HuH-7.5 (cell line): ENCODE measurements at regions not wholly inside any gene's neighbourhood (a gene's known extent, or its start where the extent isn't known, plus 50 kb on each side); places are given as distances from the start of the nearest gene placed in this dataset.
"Not testable (repeated sequence)": the region's sequence is repeated elsewhere in the genome, so short reads cannot be mapped to it uniquely, and the experiment has no call there.

Source experiments
- DNase-seq: peaks from one replicate; pipeline ENCODE4 v3.0.0; 2011; ENCODE audit warnings: low spot score

DNA sequence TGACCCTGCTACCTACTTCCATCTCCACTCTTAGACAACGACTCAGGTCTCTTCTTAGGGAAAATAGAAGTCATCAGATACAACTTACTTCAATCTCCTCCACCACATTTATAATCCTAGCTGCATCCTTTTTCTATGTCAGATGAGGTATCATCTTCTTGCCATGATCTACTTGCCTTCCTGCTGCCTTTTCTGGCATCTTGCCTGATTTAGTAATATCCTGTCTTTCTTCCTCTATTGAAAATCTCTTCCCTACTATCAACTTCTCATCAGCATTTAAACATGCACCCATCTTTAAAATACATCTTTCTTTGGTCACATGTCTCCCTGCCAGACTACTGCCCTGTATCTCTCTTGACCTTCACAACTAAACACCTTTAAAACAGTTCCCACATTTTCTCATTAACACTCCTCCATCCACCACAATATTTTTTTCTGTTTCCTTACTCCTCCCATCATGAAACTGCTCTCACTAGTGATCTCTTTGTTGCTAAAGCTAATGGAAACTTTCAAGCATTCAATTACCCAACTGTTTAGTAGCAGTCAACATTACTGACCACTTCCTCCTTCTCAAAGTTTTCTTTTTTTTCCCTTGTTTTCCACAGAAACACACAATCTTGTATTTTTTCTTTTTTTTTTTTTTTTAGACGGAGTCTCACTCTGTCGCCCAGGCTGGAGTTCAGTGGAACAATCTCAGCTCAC, 100.8 kb upstream of the CXorf66 start:
- no peak for DNase-seq

DNA sequence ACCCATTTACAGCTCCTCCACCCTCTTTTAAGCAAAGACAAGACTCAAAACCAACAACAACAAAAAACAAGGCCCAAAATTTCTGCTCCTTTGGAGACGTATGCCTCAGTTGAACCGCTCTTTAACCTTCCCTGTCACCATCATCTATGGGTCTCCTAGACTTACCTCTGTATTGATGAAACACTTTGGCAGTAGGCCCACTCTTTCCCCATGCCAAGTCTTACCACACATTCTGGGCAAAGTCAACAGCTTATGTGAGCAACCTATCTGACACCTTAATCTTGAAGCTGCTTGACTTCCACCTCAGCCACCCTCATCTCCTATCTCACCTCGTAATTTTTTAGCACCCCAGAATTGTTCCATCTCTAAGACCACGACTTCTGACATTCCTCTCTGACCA, 99.7 kb upstream of the CXorf66 start:
- no peak for DNase-seq

DNA sequence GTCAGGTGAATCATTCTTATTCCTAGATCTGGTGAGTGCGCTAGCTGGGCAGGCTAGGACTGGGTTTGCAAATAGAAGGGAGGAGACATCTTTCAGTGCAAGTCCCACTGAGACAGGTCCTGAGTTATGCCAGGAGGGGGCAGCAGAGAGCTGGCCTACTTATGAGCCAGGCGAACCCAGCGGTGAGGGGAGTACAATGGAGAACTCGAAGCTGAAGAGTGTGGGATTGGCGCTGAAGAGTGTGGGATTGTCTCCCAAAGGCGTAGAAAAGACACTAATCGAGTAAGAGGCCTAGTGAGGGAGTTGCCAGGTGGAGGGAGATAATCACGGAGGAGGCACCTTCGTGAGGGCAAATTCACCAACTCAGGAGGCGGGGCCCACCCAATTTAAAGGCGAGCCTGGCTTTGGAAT, 91.7 kb upstream of the CXorf66 start:
- DNase-seq = peak; percentile 11

DNA sequence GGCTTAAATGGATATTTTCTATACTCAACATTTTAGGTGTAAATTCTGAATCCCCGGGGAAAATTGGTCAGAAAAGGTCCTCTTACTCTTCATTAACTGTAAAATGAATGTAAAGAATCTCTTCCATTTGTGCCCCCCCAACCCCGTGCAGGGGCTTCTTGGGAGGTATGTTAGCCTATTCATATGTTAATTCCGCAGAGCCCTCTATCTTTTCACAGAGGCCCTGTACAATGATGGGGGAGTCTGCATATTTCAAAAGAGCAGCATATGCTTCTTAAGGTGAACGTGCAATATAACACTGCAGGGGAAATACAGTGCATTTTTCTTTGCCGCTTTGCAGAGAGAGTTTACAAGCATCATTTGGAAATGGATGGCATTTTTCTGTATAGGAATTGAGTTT, 88.5 kb upstream of the CXorf66 start:
- DNase-seq = no peak

DNA sequence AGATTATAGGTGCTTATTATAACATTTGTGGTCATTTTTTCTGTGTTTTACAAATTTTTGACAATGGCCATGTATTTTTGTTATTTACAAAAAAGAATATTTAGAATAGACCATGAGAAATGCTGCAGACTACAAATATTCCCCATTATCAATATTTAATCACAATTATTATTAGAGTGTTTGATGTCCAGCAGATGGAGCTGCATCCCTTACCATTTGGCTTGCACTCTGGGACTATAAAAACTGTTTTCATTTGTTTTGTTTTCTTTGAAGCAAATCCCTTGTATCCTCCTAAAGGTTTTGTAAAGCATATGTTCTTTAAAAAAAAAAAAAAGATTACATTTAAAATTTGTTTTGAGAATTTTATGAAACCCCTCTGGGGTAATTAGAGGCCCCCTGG, 85.6 kb upstream of the CXorf66 start:
- DNase-seq = no peak

DNA sequence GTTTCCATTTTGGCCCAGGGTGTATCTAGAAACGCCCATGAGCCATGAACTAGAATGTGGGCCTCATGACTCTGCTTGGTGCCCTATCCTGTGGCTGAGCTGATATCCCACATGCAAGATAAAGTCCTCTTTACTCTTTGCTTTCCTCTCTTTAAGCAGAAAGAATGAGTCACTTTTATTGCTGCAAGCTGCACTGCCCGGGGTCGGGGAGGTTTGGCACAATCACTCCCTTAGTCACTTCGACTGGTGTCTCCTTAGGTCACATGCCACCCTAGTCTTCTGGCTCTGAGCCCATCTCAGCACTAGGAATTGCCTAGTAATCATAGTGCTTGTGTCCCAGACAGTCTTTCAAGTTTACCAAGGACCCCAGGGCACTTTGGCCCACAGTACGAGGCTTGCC, 75.1 kb upstream of the CXorf66 start:
- DNase-seq = no peak

DNA sequence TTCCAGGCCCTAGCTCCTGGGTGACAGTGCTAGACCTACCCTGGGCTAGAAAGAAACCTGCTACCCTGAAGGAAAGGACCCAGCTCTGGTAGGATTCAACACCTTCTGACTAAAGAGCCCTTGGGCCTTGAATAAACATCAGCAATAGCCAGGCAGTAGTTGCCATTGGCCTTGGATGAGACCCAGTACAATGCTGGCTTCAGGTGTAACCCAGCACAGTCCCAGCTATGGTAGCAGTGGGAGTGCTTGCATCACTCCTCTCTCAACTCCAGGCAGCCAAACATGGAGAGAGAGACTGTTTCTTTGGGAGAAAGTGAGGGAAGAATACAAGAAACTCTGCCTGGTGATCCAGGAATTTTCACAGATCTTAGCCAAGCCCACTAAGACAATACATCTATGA, 73.5 kb upstream of the CXorf66 start:
- no peak for DNase-seq

DNA sequence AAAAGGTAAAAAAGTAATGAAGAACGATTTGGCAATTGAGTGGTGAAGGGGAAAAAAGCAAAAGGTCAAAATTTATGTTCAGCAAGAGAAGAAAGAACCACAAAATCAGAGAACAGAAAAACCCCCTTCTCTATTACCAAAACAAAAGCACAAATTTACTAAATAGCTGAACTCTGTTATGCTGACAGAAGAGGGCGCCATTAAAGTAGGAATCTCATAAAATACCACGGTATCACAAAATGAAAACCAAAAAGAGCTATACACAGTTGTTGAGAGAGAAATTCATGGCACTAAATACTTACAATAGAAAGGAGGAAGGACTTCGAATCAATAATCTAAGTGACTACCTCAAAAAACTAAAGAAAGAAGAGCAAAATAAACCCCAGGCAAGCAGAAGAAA, 69.6 kb upstream of the CXorf66 start:
- no peak for DNase-seq

DNA sequence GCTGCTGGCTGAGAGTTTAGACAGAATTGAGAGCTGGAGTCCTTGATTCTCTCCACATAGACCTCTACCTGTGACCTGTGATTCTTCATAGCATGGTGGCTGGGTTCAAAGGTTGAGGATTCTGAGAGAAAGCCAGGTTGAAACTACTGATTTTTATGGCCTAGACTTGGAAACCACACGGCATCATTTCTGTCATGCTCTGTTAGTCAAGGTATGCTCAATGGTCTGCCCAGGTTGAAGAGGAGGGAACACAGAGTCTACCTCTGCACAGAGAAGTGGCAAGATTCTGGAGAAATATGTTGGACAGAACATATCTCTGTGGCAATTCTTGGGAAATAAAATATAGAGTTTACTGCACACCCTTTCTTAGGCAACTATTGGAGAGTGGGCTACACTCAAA, 57.2 kb upstream of the CXorf66 start:
- DNase-seq = no peak

DNA sequence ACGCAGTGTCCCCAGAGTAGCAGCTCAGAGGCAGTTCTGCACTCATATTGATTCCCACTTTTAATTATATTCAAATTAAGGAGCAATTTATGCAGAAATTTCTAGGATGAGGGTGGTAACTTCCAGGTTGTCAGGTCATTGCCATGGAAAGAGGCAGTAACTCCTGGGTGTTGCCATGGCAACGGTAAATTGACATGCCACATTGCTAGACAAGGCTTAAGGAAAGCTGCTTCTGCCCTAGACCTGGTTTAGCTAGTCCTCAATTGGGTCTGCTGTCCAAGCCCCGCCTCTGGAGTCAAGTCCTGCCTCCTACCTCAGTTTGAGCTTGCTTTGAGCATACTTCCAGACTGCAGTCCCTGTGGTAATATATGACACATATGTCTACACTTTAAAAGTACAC, 53.8 kb upstream of the CXorf66 start:
- DNase-seq = not testable (repeated sequence)
